Endodermal cell (in vitro differentiated cells): ENCODE measurements at regions not wholly inside any gene's neighbourhood (a gene's known extent, or its start where the extent isn't known, plus 50 kb on each side); places are given as distances from the start of the nearest gene placed in this dataset.

Experiments
- DNase-seq: peaks from one replicate; pipeline ENCODE4 v3.0.0-alpha.2; 2017
- H3K27ac ChIP-seq: 2 replicates; pipeline ENCODE4 v1.5.1; 2013; ENCODE audit warnings: mild to moderate bottlenecking, low read depth, low read length, moderate library complexity
- H3K27me3 ChIP-seq: 2 replicates; pipeline ENCODE4 v1.6.1; 2013; ENCODE audit warnings: mild to moderate bottlenecking, low read length, moderate library complexity; ENCODE audit not compliant: insufficient read depth, control insufficient read depth, poor library complexity, severe bottlenecking
- H3K36me3 ChIP-seq: 2 replicates; pipeline ENCODE4 v1.7.0; 2013; ENCODE audit warnings: mild to moderate bottlenecking, low read length, moderate library complexity; ENCODE audit not compliant: control insufficient read depth, insufficient read depth
- H3K4me1 ChIP-seq: one replicate; pipeline ENCODE4 v1.7.0; 2013; ENCODE audit warnings: low read length; ENCODE audit not compliant: control insufficient read depth, insufficient read depth
- H3K4me3 ChIP-seq: 2 replicates; pipeline ENCODE4 v1.5.1; 2013; ENCODE audit warnings: mild to moderate bottlenecking, low read length, moderate library complexity
- H3K9ac ChIP-seq: 2 replicates; pipeline ENCODE4 v1.6.1; 2013; ENCODE audit warnings: mild to moderate bottlenecking, low read length, moderate library complexity; ENCODE audit not compliant: poor library complexity, severe bottlenecking; ENCODE audit errors: extremely low read depth
- H3K9me3 ChIP-seq: 2 replicates; pipeline ENCODE4 v1.6.1; 2013; ENCODE audit warnings: mild to moderate bottlenecking, low read length, moderate library complexity; ENCODE audit not compliant: control insufficient read depth
- H3K27ac Mint-ChIP-seq: 2 replicates; pipeline ENCODE4 v1.8.0; 2020; ENCODE audit warnings: mixed read lengths
- H3K27me3 Mint-ChIP-seq: 2 replicates; pipeline ENCODE4 v1.8.0; 2021; ENCODE audit warnings: mild to moderate bottlenecking, mixed read lengths; ENCODE audit not compliant: insufficient read depth
- H3K36me3 Mint-ChIP-seq: 2 replicates; pipeline ENCODE4 v1.8.0; 2020; ENCODE audit warnings: low read depth, mixed read lengths
- H3K4me1 Mint-ChIP-seq: 2 replicates; pipeline ENCODE4 v1.8.0; 2020; ENCODE audit warnings: mixed read lengths
- H3K4me3 Mint-ChIP-seq: 2 replicates; pipeline ENCODE4 v1.8.0; 2020; ENCODE audit warnings: mild to moderate bottlenecking, moderate library complexity, mixed read lengths
- H3K9me3 Mint-ChIP-seq: 2 replicates; pipeline ENCODE4 v1.8.0; 2020; ENCODE audit warnings: mild to moderate bottlenecking, mixed read lengths
- CTCF ChIP-seq: fragments of 200-600 bp; sonication (generic); conservative IDR thresholded peaks from 2 replicates; pipeline ENCODE4 v1.5.0; 2021; ENCODE audit warnings: antibody characterized with exemption, mild to moderate bottlenecking
- WGBS, 2 experiments: methylation state at CpG; one replicate each; pipeline versions ENCODE4 v1.1.5 to v1.1.7; 2013; ENCODE audit warnings: missing lambda C conversion rate in 2 of 2, mixed read lengths in 1 of 2; ENCODE audit not compliant: insufficient coverage in 1 of 2, insufficient read length in 1 of 2; 5-methylcytosine and 5-hydroxymethylcytosine counted together

GRCh38 chr2:65922794-65923193, 490.4 kb upstream of the SPRED2 start:
- Mint-ChIP-seq H3K9me3 (no peaks in the 10 kb centered on the region), H3K4me3 (no peak overlapping the region), H3K27ac (no peak overlapping the region), H3K27me3 (peaks cover 15% of the 10 kb centered on the region), H3K4me1 (no peaks in the 10 kb centered on the region), H3K36me3 (no peaks in the 10 kb centered on the region)
- TF ChIP-seq CTCF = no peak
- H3K9ac ChIP-seq = no peak overlapping the region
- H3K4me1 ChIP-seq = peaks cover 3% of the 10 kb centered on the region
- H3K36me3 ChIP-seq = no peaks in the 10 kb centered on the region
- no peaks in the 10 kb centered on the region for H3K9me3 ChIP-seq
- no peaks in the 10 kb centered on the region for H3K27me3 ChIP-seq
- H3K4me3 ChIP-seq = no peak overlapping the region
- 93 to 98% methylated on average over 4 of the region's 4 CpGs for WGBS, 2 experiments
- DNase-seq = no peak
- H3K27ac ChIP-seq = no peak overlapping the region

GRCh38 chr2:65922030-65922429, 489.6 kb upstream of the SPRED2 start:
- no peaks in the 10 kb centered on the region for H3K4me1 Mint-ChIP-seq
- no peaks in the 10 kb centered on the region for H3K36me3 ChIP-seq
- no peak overlapping the region for H3K4me3 Mint-ChIP-seq
- no peak for DNase-seq
- no peak overlapping the region for H3K27ac ChIP-seq
- H3K4me1 ChIP-seq = peaks cover 3% of the 10 kb centered on the region
- H3K27me3 ChIP-seq = no peaks in the 10 kb centered on the region
- H3K36me3 Mint-ChIP-seq = no peaks in the 10 kb centered on the region
- 83 to 91% methylated on average over 1 to 4 of the region's 4 CpGs for WGBS, 2 experiments
- H3K9me3 Mint-ChIP-seq = no peaks in the 10 kb centered on the region
- no peak overlapping the region for H3K9ac ChIP-seq
- no peak overlapping the region for H3K4me3 ChIP-seq
- peaks cover 13% of the 10 kb centered on the region for H3K27me3 Mint-ChIP-seq
- H3K27ac Mint-ChIP-seq = no peak overlapping the region
- TF ChIP-seq CTCF = no peak
- no peaks in the 10 kb centered on the region for H3K9me3 ChIP-seq

GRCh38 chr2:65921116-65921515, 488.7 kb upstream of the SPRED2 start:
- Histone ChIP-seq H3K9me3 (no peaks in the 10 kb centered on the region), H3K27me3 (no peaks in the 10 kb centered on the region), H3K4me3 (no peak overlapping the region), H3K27ac (no peak overlapping the region), H3K4me1 (peaks cover 3% of the 10 kb centered on the region), H3K36me3 (no peaks in the 10 kb centered on the region), H3K9ac (no peak overlapping the region)
- DNase-seq = no peak
- H3K9me3 Mint-ChIP-seq = no peaks in the 10 kb centered on the region
- H3K4me1 Mint-ChIP-seq = no peaks in the 10 kb centered on the region
- no peaks in the 10 kb centered on the region for H3K36me3 Mint-ChIP-seq
- no peak for TF ChIP-seq CTCF
- H3K27me3 Mint-ChIP-seq = peaks cover 13% of the 10 kb centered on the region
- H3K27ac Mint-ChIP-seq = no peak overlapping the region
- H3K4me3 Mint-ChIP-seq = no peak overlapping the region
